Activated CD8-positive, alpha-beta memory T cell treated with anti-CD3 and anti-CD28 coated beads for 36 hours (primary cell): ENCODE measurements at regions not wholly inside any gene's neighbourhood (a gene's known extent, or its start where the extent isn't known, plus 50 kb on each side); places are given as distances from the start of the nearest gene placed in this dataset.
"Not testable (repeated sequence)": the region's sequence is repeated elsewhere in the genome, so short reads cannot be mapped to it uniquely, and the experiment has no call there.

ENCODE experiments used
- CTCF ChIA-PET: fragments of 350-600 bp; sonication (Branson Sonifier 250); formaldehyde crosslinking; loops from one replicate; lab custom pipeline; 2021; ENCODE audit warnings: antibody characterized with exemption; lab: Charles Lee
- POLR2A ChIA-PET: fragments of 350-600 bp; sonication (Branson Sonifier 250); formaldehyde crosslinking; loops from one replicate; lab custom pipeline; 2021; ENCODE audit warnings: antibody characterized with exemption; lab: Charles Lee

DNA sequence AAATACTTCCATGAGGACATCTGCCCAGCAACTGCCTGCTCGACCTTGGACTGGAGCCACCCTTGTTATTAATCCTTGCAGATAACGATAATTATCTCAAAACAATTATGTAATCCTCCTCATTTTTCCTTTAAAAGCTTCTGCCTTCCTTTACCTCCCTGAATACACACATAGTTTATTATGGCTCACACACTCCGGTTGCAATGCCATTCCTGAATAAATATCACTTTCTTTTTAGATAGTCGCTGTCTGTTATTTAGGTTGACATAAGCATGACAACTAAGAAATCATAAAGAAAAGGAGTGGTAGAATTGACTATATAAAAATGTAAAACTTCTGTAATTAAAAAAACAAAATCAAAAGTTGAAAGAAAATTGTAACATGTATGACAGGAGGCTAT lies 64.8 kb downstream of the B4GALT7 start:
- POLR2A ChIA-PET, CTCF ChIA-PET: not testable (repeated sequence)

DNA sequence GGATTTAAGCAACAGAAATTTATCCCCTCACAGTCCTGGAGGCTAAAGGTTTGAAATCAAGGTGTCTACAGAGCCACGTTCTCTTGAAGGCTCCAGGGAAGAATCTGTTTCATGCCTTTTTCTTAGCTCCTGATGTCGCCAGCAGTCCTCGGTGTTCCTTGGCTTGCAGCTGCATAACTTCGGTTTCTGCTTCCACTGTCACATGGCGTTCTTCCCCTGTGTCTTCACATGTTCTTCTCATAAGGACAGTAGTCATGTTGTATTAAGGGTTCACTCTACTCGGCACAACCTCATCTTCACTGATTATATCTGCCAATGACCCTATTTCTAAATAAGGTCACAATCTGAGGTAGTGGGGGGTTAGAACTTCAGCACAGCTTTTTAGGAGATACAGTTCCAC lies 65.2 kb downstream of the B4GALT7 start:
- POLR2A ChIA-PET, result not testable (repeated sequence)
- CTCF ChIA-PET, result interaction anchor here (0.7 kb wide), 1 partner anchor 437 kb away, joined by 4 read pairs; no protein-coding TSS in a partner anchor

DNA sequence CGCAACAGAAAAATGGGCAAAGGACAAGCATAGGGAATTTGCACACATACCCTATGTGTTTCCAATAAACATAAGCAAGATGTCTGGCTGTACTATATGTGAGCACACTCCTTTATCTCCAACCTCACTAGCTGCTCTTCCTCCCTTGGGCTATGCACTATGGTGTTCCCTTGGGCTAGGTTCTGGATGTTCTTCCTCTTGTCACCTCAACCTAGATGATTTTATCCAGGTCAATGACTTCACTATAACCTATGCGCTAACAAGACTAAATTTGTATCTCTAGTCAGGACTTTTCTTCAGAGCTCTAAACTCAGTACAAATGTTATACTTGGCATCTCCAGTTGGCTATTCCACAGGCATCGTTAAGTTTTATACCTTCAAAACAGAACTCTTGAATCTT lies 66.0 kb downstream of the B4GALT7 start:
- POLR2A ChIA-PET, result not testable (repeated sequence)
- CTCF ChIA-PET, result interaction anchor here (0.7 kb wide), 1 partner anchor 438 kb away, joined by 4 read pairs; no protein-coding TSS in a partner anchor

DNA sequence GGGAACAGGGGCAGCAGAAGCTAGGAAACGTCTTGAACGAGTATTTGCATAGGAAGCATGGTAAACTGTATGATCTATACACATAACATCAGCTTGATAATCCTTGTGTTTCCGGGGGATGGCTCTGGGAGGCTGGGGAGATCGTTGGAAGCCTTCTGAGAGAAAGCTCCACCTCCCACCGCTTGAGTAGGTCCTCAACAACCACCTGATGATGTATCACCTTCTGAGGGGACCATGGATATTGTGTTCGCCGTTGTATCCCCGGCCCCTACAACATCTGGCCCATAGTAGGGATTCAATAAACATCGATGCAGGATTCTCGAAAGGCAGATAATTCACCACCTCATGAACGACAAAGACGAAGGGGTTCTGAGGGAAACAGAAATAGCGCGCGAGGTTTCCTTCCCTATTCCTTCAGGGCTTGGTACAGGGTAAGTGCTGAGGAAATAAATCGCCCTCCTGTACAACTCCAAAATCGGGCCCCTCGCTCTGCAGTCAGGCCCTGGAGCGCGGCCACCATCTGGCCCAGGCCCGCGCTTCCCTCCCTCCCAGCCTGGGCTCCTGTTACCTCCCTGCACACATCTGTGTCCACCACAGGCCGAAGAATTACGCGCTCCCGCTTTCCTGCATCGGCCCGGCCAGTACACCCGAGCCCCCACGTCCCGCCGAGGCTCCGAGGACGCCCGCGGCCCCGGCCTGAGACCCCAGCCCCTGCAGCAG lies 71.3 kb downstream of the B4GALT7 start:
- CTCF ChIA-PET, result not testable (repeated sequence)

DNA sequence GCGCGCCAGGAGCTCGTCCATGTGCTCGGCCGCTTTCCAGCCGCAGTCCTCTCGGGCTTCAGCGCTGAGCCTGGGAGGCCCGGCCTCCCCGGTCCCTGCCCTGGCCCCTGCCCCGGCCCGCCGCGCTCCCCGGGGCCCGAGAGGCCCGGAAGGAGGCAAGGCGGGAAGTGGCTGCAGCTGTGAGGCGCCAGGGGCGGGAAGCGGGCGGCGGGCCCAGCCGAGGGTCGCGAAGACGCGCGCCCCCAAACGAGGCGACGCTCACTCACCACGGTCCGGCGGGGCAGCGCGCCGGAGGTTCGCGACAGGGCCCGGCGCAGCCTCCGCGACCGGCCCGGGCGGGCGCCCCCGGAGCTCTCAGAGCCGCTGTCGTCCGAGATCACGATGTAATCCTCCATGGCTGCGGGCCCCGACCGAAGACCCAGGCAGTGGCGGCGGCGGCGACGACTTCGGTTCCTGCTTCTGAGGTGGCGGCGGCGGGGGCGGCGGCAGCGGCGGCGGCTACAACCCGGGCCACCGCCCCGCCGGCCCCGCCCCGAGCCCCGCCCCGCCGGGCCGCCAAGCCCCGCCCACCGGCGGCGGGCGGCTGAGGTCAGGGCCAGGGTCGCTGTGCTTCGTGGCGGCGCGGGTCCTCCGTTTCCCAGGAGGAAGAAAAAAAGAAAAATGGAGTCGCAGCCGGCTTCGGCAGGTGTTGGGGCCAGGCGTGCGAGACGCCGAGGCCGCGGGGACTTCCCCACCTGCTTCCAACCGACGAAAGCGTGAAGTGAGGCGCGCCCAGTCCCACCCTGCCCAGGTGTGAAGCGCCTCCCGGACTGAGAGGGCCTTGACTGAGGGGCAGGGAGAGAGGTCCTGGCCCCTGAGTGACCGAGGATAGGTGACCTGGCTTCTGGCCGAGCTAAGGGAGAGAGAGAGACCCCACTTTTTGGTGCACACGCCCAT lies 72.1 kb downstream of the B4GALT7 start:
- POLR2A ChIA-PET, CTCF ChIA-PET: not testable (repeated sequence)

More for the DNA sequence above, 71.3 kb downstream of the B4GALT7 start:
- POLR2A ChIA-PET, result not testable (repeated sequence)
